GM12874 (cell line): ENCODE measurements at regions not wholly inside any gene's neighbourhood (a gene's known extent, or its start where the extent isn't known, plus 50 kb on each side); places are given as distances from the start of the nearest gene placed in this dataset.

ENCODE experiments used
- TF ChIP-seq, protein P1 (sequence below): IDR thresholded peaks from 2 replicates; pipeline ENCODE4 v1.5.1; 2011; ENCODE audit warnings: low read depth, mild to moderate bottlenecking, control low read depth, low read length, moderate library complexity; ENCODE audit not compliant: insufficient read depth

DNA sequence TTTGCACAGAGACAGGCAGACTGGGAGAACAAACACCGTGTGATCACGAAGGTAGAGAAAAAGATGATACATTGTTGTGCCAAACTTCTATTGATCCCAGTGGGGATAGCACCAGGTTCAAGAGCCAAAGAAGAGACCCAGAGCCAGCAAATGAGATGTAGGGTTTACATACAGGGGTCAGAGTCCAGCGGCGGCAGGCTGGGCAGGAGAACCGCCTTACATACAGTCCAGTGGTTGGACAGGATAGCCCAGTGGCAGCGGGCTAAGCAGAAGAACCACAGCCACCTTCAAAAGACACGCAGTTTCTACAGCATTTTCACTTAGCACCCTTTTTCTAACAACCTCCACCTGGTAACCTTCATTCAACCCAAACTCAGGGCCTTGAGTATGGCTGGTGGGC lies 932.8 kb downstream of the SLC4A3 start:
- TF ChIP-seq, protein P1, sequence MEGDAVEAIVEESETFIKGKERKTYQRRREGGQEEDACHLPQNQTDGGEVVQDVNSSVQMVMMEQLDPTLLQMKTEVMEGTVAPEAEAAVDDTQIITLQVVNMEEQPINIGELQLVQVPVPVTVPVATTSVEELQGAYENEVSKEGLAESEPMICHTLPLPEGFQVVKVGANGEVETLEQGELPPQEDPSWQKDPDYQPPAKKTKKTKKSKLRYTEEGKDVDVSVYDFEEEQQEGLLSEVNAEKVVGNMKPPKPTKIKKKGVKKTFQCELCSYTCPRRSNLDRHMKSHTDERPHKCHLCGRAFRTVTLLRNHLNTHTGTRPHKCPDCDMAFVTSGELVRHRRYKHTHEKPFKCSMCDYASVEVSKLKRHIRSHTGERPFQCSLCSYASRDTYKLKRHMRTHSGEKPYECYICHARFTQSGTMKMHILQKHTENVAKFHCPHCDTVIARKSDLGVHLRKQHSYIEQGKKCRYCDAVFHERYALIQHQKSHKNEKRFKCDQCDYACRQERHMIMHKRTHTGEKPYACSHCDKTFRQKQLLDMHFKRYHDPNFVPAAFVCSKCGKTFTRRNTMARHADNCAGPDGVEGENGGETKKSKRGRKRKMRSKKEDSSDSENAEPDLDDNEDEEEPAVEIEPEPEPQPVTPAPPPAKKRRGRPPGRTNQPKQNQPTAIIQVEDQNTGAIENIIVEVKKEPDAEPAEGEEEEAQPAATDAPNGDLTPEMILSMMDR = no peak

DNA sequence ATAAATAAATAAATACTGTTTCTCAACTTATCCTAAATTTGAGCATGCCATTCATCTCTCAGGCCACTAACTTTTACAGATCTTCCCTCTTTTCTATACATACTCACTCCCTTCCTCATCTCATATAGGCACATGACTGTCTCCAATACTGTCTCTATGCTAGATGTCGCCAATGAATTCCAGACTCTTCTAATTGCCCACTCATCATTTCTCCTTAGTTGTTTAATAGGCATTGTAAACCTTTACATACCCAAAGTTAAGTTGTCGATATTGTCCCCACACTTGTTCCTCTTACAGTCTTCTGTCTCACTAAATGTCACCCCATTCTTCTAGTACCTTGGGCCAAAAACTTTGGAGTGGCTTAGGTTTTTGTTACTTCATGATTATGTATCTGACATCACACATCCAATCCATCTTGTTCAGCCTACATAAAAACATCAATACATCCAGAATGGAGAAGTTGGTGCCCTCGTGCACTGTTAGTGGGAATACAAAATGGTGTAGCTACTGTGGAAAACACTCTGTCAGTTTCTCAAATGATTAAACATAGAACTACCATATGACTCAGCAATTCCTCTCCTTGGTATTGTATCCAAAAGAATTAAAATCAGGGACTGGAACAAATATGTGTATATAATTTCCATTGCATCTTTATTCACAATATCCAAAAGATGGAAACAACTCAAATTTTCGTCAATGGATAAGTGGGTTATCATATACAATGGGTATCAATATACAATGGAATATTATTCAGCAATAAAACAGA lies 935.1 kb downstream of the SLC4A3 start:
- TF ChIP-seq, protein P1 = no peak

DNA sequence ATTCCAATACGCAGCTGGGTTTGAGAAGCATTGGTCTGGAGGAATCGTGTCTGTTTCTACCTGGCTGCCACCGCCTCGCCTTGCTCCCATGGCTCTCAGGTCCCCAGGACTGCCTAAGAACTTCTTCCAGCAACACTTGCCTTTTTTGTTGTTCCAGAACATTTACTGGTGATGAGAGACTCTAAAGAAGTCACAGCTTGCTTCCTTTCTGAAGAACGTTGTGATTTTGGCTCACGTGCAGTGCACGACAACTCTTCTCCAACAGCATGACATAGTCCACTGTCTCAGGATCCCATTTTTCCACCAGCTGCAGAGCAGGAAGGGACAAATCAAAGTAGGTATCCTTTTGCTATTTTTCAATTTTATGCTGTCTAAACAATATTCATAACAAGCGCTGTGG lies 940.9 kb downstream of the SLC4A3 start:
- TF ChIP-seq, protein P1 = no peak

DNA sequence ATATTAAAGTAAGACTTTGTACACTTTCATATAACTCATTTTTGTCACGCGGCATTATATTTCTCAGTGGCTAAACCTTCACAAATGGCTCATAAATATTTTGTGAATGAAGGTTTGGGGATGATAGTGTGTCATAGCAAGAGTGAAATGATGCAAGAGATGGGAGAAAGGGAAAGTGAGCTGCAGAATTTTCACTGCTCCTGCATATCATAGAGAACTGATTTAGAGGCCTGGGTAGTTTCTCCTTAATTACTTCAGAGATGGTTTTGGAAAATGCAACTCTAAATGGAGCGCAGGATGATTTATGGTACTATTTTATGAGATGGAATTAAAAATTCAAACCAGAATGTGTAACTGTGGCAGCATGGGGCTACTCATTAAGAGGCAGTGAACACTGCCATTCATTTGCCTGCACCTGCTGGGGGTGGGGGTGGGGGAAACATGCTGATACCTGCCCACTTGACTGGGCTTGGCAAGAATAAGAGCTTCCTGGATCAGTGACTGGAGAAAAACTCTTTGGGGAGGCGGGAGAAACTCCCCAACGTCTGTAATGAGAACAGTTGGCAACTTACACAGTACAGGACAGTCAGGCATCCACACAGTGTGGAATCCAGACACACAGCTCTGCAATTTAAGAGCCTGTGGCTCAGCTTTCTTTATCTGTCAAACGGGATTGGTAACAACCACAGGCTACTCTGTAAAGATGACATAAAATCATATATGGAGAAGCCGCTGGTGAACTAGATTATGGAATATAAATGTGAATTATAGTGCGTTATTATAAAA lies 941.9 kb downstream of the SLC4A3 start:
- TF ChIP-seq, protein P1 = no peak

DNA sequence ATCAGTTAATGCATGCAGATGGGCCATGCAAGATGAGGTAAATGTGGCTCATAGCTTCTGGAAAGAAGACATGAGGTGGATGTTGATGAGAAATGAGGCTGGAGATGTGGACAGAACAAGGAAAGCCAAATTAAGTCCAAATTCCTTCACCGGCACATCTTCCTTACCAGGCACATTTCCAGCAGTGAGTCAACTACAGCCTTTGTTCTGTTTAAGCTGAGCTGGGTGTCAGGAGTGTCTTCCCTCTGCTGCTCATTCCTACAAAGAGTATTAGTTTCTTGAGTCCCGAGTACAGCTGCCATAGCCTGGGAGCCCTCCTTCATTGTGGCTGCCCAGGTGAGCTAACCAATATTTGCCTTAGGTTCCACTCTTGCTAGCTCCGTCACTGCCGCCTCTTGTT lies 945.0 kb downstream of the SLC4A3 start:
- TF ChIP-seq, protein P1 = no peak

DNA sequence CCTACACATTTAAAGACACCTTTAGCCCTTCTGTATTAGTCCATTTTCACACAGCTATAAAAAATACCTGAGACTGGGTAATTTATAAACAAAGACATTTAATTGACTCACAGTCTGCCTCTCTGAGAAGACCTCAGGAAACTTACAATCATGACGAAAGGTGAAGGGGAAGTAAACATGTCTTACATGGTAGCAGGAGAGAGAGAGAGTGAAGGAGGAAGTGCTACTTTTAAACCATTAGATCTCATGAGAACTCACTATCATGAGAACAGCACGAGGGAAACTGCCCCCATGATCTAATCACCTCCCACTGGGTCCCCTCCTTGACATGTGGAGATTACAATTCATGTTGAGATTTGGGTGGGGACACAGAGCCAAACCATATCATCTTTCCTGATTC lies 946.6 kb downstream of the SLC4A3 start:
- TF ChIP-seq, protein P1 = no peak

DNA sequence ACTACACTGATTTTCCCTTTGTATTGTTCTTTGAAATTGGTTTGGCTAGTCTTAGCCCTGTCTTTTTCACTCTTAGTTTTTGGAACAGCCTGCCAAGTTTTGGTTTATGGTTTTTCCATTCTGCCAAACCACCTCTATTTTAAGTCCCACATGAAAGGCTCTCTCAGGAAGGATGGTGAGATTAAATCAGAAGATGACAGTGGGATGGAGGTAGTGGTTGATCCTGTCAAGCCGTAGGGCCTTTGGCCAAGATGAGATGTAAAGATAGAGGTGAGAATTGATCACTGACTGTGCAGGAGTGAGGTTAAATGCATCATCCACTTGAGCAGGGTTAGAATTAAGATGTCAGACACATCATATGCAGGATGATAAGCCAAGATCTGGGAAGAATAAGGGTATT lies 948.5 kb downstream of the SLC4A3 start:
- TF ChIP-seq, protein P1 = no peak
